ENCODE measurements at regions not wholly inside any gene's neighbourhood (a gene's known extent, or its start where the extent isn't known, plus 50 kb on each side); places are given as distances from the start of the nearest gene placed in this dataset.
A peak's percentile ranks its signal among the peaks of the same experiment; 100 is the strongest.

DNA sequence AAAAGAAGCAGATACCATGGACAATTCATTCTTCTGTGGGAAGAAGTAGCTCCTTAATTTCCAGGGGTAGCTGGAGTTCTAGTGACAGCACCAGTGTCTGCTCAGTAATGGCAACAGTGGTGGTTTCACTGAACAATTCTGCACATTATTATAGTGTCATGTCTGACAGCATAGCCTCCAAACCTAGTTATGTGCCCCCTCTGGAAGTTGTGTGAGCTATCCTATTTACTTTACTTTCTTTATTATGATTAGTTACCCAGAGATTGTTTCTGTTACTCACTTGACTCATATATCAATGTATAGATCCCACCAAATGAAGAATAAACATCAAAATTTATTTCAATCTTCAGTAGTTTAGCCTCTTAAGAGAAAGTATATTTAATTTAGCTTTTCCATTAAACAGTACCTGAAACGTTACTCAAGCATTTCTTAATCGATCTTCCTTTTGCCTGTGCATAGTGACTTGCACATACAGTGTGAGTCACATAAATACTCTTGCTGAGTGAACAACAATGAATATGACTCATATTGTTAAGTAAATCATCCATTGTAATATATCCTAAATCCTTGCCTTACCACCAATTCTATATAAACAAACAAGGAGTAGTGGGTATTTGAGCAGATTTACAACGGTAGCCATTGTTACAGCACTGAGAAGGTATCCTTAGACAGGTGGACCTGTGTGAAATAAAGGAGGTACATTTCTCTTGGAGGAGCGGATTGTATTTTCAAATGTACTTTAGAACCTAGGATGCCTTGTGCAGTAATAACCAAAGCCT, 534.7 kb downstream of the ANKRD50 start:
- no peak for DNase-seq (ENCODE audit: low read depth)

DNA sequence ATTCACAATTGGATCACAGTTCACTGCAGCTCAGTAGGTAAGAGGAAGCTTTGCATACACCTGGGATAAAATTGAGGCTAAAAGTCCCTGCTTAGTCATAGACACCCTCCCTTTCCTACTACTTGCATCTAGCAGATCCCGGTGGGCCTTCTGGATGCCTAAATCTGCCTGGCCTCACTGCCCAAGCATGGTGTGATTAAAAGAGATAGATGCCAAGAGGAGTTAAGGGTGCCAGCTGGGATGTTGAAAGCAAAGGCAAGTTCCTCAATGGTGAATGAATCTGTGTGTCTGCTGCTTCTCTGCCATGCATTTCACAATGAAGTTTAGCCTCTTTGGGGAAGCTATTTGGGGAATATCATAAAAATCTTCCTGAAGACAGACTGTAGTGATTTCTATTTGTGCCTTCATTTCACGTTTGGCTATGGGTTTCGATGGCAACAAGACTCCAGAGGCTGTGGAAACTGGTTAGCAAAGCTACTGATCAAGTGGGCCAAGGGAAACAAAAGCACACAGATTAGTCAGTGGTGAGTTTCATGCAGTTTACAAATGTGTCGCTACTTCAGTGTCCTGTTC, 534.0 kb downstream of the ANKRD50 start:
- DNase-seq (ENCODE audit: low read depth), result no peak

DNA sequence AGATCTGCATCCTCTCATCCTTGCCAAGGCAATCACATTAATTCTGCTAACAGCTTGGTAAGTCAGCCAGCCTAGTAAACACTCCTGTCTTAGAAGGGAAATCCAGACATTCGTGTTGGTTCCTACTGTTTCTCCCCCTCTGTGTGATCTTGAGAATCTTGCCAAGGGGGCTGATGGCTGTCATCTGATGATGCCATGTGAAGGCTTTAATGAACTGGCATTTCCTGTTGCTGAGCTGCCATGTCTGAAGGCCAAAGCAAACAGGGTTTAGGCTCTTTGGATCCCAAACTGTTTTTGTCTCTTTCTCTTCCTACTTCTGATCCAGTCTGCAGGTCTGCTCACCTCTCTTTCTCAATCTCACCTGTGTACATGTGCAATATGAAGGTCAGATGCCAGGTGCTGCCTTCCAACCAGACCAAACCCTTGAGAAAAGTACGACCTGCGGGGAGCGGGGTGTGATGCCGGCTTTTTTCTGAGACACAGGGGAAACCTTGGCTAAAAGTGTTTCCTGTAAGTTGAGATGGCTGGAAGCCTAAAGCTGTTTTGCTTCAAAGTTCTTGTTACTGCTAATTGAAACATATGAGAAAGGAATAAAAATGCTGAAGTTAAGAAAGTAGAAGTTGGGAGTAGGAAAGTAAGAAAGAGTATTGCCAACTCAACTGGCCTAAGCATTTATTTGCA, 532.9 kb downstream of the ANKRD50 start:
- DNase-seq (ENCODE audit: low read depth), result no peak

DNA sequence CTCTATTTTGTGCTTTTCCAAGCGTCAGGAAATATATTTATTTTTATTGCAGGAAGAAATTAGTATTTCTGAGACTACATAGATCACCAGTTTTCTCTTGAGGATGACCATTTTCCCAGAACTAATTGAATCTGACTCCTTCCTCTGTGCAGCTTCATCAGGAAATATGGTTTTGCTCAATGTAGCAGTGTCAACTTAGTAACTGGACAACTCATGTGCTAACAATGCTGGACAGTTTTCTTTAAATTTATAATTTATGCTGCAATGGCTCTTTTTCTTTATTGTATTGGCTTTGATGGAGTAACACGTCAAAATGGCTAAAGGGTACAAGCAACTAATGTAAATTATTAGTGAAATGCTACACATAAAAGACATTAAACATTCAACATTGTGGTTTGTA, 531.5 kb downstream of the ANKRD50 start:
- no peak for DNase-seq (ENCODE audit: low read depth)

DNA sequence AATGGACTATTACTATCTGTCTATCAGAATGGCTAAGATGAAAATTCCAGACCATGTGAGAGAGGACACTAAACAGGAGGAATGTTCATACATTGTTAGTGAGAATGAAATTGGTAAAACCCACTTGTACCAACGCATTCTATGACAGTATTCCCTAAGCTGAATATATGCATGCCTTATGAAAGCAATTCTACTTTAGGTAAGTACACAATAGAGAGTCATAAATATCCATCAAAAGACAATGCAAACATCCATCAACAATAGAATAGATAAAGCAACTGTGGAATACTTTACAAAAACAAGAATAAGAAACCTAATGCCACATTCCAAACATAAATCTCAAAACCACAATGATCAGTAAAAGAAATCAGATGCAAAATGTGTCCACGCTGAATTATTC, 529.3 kb downstream of the ANKRD50 start:
- DNase-seq (ENCODE audit: low read depth), result no peak

DNA sequence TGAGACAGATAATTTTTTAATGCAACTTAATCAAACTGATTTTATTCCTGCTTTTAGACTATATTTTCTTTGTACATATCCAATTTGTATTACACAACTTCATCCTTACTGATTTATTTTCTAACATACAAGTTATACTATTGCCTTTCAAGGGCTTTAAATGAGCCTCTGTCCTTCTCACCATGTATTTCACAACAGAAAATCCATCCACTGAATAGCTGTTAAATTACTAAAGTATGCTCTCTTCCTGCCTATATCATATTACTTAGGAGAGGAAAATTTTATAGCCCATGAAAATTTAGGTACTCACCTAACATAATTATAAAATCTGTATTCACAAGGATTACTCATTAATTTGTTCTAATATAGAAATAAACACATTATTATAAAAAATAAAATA, 528.6 kb downstream of the ANKRD50 start:
- DNase-seq (ENCODE audit: low read depth), result no peak

DNA sequence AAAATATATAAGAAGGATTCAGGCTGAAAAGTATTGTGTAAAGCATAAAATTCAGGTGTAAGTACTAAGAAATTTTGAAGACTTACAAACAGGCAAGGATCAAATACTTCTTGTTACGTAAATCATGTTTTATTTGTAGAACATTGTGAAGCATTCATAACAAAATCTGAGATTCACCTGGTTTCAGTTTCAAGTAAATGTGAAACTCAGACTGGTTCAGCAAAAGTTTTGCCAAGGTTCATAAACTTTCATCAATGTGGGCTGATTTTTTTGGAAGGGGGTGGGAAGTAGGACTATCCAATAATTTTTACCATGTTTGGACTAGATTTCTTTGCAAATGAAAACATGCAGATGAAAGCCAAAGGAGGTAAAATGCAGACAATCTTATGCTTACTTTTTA, 527.7 kb downstream of the ANKRD50 start:
- no peak for DNase-seq (ENCODE audit: low read depth)

DNA sequence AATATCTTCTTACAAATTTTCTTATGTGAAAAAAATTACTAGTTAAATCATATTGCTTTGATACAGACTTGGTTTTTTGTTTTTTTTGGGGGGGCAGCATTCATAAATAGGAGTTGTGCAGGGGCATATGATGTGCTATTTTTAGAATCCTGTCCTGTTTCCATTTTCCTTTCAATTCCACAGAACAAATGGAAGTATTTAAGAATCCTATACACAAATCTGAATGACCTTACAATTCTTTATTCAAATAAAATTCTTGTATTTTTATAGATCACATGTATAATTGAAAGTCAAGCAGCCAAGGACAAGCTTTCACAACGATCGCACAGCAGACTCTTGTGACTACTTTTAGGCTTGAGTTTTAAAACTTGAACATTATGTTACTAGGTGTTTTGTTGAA, 523.9 kb downstream of the ANKRD50 start:
- DNase-seq (ENCODE audit: low read depth), result no peak

DNA sequence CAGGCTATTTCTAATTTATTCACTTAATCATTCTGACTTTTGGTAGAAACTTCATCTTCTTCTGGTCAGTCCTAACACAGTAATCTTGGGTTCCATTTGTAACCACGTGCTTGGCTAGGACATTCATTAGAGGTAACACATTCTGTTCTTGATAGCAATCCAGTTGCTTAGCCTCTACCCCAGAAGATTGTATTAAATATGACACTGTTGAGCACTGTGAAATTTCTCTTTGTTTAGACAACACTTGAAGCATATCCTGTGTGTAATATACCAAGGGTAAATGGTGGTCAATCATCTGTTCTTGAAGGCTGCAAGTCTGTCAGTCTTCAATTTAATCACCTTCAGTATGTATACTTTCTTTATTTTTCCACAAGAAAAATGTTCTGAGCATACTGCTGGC, 523.0 kb downstream of the ANKRD50 start:
- DNase-seq (ENCODE audit: low read depth), result no peak

DNA sequence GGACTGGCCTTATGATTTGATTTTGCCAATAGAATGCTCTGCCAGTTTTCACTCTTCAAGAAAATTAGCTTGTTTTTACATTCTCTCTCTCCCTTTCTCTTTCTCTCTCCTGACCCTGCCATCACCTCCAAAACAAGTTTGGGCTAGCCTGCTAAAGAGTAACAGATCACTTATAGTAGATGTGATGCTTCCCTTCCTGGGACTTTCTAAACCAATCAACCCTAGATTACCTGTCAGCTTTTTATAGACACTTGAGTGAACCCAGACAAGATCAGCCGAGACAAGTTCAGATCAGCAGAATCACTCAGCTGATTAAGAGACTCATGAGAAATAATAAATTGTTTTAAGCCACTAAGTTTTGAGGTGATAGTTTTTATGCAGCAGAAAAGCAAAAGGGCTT, 521.2 kb downstream of the ANKRD50 start:
- DNase-seq (ENCODE audit: low read depth), result no peak

DNA sequence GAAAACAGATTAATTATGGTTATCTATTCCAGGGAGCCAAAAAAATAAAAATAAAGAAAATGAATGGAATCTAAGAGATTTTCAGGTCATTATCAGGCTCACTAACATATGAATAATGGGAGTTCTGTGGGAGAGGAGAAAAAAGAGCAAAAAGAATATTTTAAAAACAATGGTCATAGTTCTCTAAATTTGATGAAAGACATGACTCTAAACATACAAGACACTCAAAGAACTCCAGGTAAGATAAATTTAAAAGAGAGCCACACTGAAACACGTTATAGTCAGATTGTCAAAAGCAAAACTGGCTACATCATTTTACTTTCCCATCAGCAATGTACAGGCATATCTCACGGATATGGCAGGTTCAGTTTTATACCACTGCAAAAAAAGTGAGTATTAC, 520.0 kb downstream of the ANKRD50 start:
- DNase-seq (ENCODE audit: low read depth), result no peak

DNA sequence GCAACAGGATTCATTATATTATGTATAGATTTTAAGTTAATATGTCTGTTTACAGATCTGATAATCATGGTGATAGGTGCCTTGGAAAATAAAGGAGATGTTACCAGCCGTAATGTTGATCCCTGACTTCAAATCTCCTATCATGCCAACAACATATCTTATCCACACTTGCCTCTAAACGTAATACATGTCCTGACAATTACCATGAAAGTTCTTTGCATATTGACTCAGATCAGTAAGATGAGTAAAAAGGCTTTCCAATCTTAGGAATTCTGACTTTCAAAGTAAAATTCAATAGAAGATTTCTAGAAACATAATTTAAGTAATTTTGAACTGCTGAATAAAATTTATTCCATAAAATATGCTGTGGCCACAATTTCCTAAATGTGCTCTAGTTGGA, 513.3 kb downstream of the ANKRD50 start:
- DNase-seq (ENCODE audit: low read depth), result no peak

DNA sequence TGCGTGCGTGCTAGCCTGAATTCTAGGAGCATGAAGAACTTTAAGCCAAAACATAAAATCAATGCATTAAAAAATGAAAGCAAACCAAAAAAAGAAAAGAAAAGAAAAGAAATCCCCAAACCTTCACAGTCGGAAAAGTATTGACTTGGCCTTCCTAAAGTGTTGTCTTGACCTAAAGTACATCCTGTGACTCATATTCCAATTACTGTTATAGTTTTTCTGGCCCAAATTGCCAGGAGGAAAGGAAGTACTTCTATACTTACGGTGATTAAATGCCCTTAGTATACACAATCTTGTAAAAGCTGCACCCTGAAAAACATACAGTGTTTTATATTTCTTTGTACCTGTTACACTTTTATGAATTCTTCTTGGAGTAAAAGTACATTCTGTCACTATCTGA, 512.8 kb downstream of the ANKRD50 start:
- DNase-seq (ENCODE audit: low read depth), result no peak

DNA sequence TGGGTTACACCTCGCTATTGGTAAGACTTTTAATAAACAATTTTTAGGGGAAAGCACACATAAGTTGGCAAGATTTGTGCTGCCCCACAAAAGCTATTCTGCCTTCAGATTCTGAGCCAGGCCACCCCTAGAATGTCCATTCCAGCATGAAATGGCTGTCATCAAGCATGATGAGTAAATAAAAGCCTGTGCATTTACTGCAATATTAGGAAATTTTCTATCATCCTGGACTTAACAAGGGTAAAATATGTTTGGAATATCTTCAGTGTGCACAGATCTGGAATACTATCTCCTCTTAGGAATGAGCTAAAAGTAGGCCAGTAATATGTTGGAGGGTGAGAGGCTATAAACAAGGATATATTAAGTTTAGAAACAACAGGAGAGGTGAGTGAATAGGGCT, 510.9 kb downstream of the ANKRD50 start:
- DNase-seq (ENCODE audit: low read depth), result no peak

DNA sequence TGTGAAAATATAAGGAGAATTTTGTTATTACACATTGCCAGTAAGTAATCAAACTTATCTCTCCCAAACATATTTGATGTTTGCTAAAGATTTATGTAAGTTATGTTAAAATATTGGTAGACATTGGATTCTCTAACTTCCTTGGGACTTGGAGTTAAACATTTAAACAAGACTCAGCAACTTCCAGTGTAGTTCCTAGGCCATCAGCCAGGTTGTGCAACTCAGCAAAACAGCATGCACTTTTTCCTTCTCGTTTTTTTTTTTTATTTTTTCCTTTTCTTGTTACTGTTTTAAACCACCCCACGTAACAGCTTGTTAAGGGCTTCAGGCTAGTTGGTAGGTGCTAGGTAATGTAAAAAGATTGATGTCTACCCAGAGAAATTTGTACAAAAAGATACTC, 510.4 kb downstream of the ANKRD50 start:
- no peak for DNase-seq (ENCODE audit: low read depth)

DNA sequence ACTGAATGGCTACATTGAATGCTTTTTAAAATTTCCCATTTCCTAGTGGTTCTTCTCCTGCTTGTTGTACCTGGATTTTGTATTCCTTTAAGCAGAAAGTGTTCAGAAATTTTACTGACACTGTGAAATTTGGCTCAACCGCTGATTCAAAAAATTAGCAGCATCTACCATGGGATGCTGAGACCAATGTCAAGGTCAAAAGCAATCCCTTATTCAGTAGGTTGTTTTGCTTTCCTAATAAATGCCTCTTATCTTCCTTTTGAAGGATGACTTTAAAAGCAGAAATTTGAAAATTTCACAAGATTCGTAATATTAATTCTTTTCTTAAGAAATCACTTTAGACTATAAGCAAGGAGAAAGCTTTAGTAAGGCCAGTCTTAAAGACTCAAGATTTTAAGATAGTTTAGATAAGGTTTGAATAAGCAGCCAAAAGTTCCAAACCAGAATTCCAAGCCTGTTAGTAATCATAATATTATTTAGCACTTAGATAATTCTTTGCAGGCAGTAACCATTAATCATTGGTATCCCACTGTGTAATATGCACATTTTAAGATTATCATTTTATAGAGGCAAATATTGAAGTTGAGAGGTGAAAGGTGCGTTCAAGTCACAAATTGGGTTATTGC, 508.8 kb downstream of the ANKRD50 start:
- peak; percentile 22 for DNase-seq (ENCODE audit: low read depth)

DNA sequence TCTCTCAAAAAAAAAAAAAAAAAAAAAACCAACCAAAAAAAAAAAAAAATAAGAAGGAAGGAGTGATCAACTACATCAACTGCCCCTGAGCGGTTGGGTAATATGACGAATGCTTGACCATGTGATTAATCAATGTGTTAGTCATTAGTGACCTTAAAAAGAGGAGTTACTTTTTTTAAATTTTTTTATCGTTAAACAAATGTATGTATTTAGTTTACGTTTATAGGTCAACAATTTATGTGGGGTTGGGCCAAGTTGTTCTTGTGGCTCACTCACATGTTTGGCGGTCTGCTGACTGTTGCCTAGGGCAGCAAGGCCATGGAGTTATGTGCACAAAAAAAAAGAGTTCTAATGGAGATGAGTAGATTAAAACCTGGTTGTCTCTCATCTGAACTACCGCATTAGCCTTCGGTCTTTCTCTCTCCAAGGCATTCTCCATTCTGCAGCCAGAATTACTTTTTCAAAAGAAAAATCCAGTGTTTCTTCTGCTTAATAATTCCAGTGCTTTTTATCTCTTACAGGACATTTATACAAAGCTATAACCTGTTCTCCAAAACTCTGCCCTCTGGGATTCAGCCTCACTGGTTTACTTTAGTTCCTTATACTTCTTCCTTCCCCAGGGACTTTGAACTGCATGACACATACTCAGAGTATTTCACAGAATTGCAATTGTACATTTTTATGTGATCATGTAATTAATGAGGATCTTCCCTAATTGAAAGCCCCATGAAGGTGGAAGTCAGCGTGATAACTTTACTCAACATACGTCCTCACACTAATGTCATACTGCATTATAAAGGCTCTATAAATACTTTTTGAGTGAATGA, 505.5 kb downstream of the ANKRD50 start:
- peak; percentile 9 for DNase-seq (ENCODE audit: low read depth)

DNA sequence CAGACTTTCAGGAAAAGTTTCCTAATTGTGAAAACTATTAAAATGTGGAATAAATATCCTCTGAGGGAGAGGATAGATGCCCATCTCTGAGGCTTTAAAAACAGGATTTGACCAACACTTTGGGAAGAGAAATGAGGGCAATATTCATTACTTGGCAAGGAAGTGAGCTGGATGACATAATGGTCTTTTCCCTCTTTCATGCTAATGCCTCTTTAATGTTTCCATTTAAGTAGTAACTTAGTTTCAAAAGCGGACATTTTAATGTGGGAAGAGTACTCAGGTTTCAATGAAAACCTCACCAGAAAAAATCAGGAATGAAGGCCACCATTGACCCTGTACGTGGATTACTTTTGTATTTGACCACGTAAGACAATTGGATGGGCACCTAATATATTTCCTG, 503.3 kb downstream of the ANKRD50 start:
- DNase-seq (ENCODE audit: low read depth), result no peak

DNA sequence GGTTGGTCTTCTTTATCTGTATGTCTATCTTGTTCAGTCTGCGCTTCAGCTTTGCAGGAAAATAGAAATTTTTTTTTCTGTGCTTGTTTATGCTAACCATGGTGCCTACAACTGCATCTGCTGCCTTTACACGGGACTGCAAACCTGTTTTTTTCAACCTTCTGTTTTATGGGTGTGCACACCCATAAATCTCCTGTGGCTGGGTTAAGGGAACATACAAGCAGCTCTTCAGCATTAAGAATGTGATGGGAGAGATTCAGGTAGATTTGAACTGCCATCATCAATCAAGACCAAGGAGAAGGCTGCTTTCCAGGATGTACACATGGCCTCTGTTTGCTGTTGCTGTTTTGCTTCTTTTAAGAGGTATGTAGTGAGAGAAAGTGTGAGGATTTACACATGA, 502.9 kb downstream of the ANKRD50 start:
- no peak for DNase-seq (ENCODE audit: low read depth)

DNA sequence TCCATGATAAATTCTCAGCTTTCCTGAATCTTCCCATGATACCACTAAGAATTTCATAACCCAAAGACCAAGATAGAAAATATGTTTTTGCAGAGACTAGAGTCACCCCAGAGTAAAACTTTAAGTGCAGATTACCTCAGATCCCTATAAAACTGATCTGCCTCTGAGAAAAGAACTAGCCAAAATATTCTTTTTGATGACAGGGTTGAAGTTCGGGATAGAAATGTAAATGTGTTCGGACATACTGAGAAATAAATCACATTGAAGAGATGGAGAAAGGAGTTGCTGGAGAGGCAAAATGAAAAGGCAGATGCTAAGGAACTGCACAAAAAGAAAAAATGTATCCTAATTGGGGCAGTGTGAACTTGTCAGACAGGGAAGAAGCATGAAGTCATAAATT, 501.8 kb downstream of the ANKRD50 start:
- DNase-seq (ENCODE audit: low read depth), result no peak

DNA sequence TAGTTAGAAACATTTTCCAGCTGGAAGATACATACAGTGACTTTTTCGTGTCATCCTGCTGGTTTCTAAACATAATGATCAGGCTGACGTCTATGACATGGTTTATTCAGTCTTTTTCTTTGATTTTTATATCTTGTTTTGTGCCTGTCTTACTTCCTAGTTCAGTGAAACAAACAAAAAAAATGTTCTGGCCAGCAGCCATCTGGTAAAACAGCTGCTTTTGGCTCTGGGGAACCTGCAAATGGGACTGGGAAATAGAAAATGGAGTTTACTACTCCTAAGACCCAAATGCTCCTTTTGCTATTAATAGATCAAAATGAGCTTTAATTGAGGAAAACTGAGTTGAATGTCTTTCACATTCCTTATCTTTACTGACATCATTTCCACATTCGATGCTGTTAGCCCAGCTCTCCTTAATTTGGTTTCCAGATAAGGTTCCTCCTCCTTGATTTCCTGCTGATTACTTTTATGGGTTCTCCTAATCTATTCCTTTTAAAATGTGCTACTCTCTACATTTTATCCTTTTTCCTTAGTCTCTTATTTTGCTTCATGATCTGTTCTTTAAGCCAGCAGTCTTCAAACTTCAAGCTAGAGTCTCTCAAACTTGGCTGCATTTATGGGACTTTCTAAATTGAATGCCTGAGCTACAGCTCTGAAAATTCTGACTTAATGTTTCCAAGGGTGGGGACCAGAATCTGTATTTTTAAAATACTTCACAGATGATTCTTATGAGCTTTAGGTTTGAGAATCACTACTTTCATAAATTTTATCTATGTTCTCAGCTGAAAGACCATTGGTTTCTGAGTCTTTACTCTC, 499.5 kb downstream of the ANKRD50 start:
- no peak for DNase-seq (ENCODE audit: low read depth)
